ENCODE measurements at regions not wholly inside any gene's neighbourhood (a gene's known extent, or its start where the extent isn't known, plus 50 kb on each side); places are given as distances from the start of the nearest gene placed in this dataset.

- TF ChIP-seq EZH2 (IDR thresholded peaks at IDR 0.05; ENCODE audit: borderline replicate concordance, low read depth, low read length, poor library complexity, severe bottlenecking), result no peak
- TF ChIP-seq CTCF (conservative IDR thresholded peaks at IDR 0.05; ENCODE audit: low read depth, low read length), result no peak
Measured at GRCh38 chr3:22714749-22715148, 488.4 kb upstream of the UBE2E2 start.
